ENCODE measurements at regions not wholly inside any gene's neighbourhood (a gene's known extent, or its start where the extent isn't known, plus 50 kb on each side); places are given as distances from the start of the nearest gene placed in this dataset.
"Not testable (repeated sequence)": the region's sequence is repeated elsewhere in the genome, so short reads cannot be mapped to it uniquely, and the experiment has no call there.

GRCh38 chr7:109611656-109612055 lies 1042.0 kb downstream of the DNAJB9 start:
- no peak for TF ChIP-seq CTCF (IDR thresholded peaks at IDR 0.05; ENCODE audit: borderline replicate concordance, insufficient read depth, low read depth, low read length)
- H3K4me3 ChIP-seq (ENCODE audit: low read depth, low read length): no peak overlapping the region

DNA sequence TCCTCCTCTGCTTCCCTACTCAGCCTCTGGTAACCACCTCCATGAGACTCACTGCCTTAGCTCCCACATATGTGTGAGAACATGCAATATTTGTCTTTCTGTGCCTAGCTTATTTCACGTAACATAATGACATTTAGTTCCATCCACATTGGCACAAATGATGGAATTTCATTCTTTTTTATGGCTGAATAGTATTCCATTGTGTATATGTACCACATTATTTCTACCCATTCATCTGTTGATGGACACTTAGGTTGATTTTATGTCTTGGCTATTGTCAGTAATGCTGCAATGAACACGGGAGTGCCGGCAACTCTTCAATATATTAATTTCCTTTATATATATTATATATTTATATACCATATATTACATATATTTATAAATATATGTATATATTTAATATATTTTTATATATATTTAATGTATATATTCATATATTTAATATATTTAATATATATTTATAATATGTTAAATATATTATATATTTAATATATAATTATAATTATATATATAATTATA lies 1046.9 kb downstream of the DNAJB9 start:
- H3K4me3 ChIP-seq (ENCODE audit: low read depth, low read length): no peak overlapping the region
- TF ChIP-seq CTCF (IDR thresholded peaks at IDR 0.05; ENCODE audit: borderline replicate concordance, insufficient read depth, low read depth, low read length): no peak

DNA sequence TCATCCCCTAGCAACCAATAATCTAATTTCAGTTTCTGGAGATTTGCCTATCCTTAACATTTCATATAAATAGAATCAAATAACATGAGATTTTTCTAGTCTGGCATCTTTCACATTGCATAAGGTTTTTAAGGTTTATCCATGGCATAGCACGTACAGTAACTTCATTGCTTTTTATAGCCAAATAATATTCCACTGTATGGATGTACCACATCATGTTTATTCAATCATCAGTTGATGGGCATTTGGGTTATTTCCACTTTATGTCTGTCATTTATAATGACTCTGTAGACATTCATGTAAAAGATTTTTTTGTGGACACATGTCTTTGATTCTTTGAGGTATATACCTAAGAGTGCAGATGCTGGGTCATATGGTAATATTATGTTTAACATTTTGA lies 1052.6 kb downstream of the DNAJB9 start:
- no peak for TF ChIP-seq CTCF (IDR thresholded peaks at IDR 0.05; ENCODE audit: borderline replicate concordance, insufficient read depth, low read depth, low read length)
- H3K4me3 ChIP-seq (ENCODE audit: low read depth, low read length): no peak overlapping the region

GRCh38 chr7:109632890-109633289 lies 1063.2 kb downstream of the DNAJB9 start:
- H3K4me3 ChIP-seq (ENCODE audit: low read depth, low read length): not testable (repeated sequence)

DNA sequence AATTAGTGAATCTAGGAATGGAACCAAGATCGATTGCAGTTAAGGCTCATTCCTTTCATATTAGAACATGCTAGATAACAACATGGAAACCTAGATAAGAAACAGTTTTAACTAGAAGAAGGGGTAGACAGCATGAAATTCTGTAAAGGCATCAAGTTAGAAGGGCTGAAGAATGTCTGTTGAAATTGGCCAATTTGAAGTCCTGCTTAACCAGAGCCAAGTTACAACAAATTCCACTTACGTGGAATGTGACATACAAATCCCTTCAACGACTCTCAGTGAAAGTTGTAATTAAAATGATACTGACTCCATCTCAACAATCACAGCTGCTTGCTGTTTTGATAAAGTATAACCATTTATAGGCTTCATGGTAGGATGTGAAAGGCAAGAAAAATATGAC lies 1065.7 kb downstream of the DNAJB9 start:
- H3K4me3 ChIP-seq (ENCODE audit: low read depth, low read length): no peak overlapping the region
- TF ChIP-seq CTCF (IDR thresholded peaks at IDR 0.05; ENCODE audit: borderline replicate concordance, insufficient read depth, low read depth, low read length): no peak

- no peak for TF ChIP-seq CTCF (IDR thresholded peaks at IDR 0.05; ENCODE audit: borderline replicate concordance, insufficient read depth, low read depth, low read length)
- no peak overlapping the region for H3K4me3 ChIP-seq (ENCODE audit: low read depth, low read length)
Measured at GRCh38 chr7:109637428-109637990, 1067.8 kb downstream of the DNAJB9 start.

- no peak overlapping the region for H3K4me3 ChIP-seq (ENCODE audit: low read depth, low read length)
- TF ChIP-seq CTCF (IDR thresholded peaks at IDR 0.05; ENCODE audit: borderline replicate concordance, insufficient read depth, low read depth, low read length): no peak
Measured at GRCh38 chr7:109638321-109638720, 1068.6 kb downstream of the DNAJB9 start.

DNA sequence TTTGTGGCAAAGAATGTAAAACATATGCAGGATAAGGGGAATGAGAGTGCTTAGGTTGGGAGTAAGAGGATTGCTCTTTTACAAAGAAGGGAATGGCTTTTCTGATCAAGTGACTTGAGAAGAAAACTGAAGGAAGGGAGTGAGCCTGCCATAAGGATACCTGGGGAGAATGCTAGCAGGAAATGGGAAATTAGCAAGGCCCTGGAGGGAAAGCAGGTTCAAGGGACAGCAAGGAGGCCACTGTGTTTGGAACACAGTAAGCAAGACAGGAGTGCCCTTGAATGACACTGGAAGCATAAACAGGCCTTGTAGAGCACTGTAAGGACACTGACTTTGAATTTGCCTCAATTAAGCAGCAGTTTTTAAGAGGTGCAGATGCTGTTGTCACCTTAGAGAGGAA lies 1069.9 kb downstream of the DNAJB9 start:
- no peak for TF ChIP-seq CTCF (IDR thresholded peaks at IDR 0.05; ENCODE audit: borderline replicate concordance, insufficient read depth, low read depth, low read length)
- H3K4me3 ChIP-seq (ENCODE audit: low read depth, low read length): no peak overlapping the region

Measured in GM12875 (cell line).